Esophagus muscularis mucosa (tissue), 3 donors: ENCODE measurements at regions not wholly inside any gene's neighbourhood (a gene's known extent, or its start where the extent isn't known, plus 50 kb on each side); places are given as distances from the start of the nearest gene placed in this dataset.

Experiments
- CTCF ChIP-seq, 3 experiments: fragments of 200-600 bp in 2 of 3; fragments of 450-650 bp in 1 of 3; sonication (generic) in 2 of 3; IDR thresholded peaks; one replicate each; pipeline ENCODE4 v1.5.1; 2017 to 2019; ENCODE audit warnings: antibody characterized with exemption in 3 of 3, mild to moderate bottlenecking in 2 of 3, moderate library complexity in 1 of 3
- POLR2A ChIP-seq: fragments of 450-650 bp; IDR thresholded peaks from one replicate; pipeline ENCODE4 v1.6.1; 2017; ENCODE audit warnings: antibody characterized with exemption, moderate library complexity, mild to moderate bottlenecking, low read depth

DNA sequence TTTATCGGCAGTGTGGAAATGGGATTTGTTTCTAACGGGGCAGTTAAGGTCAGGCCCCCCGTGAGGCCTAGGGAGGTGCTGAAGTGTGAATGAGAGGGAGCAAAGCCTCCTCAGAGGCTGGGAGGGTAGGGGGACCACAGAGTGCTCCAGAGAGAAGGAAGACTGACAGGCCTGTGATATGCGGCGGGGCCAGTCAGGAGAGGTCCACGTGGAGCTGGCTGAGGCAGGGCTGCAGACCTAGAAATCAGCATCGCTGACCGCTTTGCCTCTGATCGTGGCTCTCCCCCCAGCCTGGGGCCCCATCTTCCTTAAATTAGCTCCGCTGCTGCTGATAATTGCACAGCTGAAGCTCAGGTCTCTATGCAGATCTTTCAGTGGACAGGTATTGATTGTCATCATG, 240.8 kb upstream of the PWP1 start:
- TF ChIP-seq CTCF (IDR thresholded peaks at IDR 0.05) (no peak), POLR2A (no peak)
